Right renal pelvis (tissue), 4 donors: ENCODE measurements at regions not wholly inside any gene's neighbourhood (a gene's known extent, or its start where the extent isn't known, plus 50 kb on each side); places are given as distances from the start of the nearest gene placed in this dataset.

Source experiments
- DNase-seq, 4 donors: peaks; one replicate each; pipeline ENCODE4 v3.0.0-alpha.2; 2013; ENCODE audit warnings: low read depth in 4 of 4, low spot score in 3 of 4, missing footprints in 1 of 4

DNA sequence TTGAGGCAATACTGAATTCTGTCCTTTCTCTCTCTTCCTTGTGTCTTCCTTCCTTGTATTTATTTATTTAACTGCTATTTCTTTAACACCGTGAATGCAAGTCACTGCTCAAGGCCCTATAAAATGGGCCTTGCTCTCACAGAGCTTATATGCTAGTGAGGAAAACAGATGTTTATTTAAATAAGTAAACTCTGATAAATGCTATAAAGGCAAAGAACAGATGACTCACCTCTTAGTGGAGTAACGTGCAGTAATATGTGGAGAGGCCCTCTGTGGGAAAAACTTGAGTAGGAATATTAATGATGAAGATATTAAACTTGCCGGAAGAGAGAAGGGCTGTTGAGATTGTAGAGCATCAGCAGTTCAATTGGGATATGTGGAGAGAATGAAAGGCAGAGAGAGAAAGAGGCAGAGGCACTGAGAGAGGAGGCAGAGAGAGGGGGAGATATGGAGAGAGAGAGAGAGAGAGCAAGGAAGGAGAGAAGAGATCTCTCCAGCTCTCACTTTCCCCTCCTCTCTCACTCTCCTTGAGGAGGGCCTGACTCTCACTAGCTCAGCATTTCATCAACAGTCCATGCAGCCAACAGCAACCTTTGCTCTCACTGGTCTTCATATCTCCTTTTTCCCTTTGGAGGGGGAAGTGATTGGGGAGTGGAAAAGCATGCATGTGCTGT is 322.2 kb downstream of the LMX1A start:
- DNase-seq = no peak

DNA sequence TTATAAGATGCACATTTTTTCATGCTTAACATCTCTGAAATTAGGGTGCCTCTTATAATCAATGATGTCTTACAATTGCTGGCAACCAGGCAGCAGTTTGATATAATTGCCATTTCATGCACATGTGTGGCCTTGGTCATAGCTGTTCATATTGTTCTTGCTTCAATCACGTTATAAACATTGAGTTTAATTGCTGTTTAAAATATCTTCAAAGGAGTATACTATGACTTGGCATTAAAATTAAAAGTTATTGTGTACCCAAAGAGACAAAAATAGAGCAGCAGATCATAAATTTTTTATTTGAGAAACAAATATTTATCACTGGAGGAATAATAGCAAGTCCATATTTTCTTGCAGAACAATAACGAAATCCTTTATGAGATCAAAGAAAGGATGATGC is 325.5 kb downstream of the LMX1A start:
- no peak for DNase-seq

DNA sequence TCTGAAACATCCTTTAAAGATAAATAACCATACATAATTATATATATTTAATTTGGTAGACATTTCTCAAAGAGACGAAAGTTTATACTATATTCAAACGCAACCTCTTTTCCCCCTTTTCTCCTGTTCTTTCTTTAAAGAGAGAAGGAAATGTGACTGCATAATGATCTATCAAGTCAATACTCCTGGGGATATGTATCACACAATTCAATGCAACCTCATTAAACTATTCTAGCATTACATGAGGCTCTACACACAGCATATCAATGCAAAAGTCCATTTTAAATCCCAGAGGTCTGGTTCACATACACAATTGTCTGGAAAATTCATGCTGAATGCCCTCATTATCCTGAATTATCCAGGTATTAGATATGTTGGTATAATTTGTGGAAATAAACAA is 330.7 kb downstream of the LMX1A start:
- DNase-seq = no peak

DNA sequence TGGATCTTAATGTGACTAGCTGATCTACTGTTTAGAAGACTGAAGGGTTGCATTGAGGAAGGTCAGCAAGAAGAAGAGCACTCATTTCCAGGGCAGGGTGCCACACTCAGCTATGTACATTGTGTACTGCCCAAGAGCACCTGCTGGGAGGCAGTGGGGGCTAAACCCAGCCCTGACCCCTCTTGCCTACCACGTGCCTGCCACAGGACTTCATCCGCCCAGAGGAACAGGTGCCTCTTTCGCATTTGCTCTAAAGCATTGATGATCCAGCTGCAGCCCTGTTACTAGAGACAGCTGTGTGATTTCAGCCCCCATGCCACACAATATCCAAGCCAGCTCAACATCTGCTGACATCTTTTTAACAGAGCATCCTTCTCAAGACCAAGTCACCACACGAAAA is 341.8 kb downstream of the LMX1A start:
- no peak for DNase-seq

DNA sequence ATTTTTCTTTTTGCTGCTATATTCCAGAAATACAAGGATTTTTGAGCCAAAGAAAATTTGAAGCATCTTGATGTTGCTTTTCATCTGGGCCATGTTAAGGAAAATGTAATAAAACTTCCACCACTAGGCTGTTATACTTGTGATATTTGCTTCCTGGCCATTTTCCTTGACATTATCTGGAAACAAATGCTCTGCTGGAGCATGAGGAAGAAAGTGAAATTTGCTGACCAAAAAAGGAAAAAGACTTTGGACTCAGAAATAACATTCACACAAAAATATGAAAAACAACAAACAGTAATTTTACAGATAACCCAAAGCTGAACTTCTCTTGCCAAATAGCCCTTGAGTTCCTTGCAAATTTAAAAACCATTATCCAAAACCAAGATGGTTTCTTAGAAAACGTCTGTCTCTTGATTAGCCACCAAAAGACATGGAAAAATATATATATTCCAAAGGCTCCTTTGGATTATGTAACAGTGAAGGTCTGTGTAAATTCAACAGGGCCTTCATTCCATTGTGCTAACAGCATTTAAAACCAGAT is 344.5 kb downstream of the LMX1A start:
- DNase-seq = no peak

DNA sequence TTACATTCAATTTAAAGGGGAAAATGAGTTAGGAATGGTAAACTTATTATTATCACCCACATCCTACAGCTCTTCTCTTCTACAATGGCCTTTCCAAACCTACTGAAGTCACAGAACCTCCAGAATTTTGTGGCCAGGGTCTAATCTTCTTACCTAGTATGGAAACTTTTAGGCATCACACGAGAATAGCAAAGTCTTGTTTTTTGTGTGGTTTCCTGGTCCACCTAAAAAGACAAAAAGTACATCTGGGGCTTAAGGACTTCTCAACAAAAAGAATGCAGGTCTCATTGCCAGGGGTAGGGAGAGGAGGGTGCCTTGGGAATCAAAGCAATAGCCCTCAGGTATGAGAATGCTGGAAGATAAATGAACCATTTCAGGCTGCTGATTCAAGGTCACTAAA is 345.3 kb downstream of the LMX1A start:
- no peak for DNase-seq

DNA sequence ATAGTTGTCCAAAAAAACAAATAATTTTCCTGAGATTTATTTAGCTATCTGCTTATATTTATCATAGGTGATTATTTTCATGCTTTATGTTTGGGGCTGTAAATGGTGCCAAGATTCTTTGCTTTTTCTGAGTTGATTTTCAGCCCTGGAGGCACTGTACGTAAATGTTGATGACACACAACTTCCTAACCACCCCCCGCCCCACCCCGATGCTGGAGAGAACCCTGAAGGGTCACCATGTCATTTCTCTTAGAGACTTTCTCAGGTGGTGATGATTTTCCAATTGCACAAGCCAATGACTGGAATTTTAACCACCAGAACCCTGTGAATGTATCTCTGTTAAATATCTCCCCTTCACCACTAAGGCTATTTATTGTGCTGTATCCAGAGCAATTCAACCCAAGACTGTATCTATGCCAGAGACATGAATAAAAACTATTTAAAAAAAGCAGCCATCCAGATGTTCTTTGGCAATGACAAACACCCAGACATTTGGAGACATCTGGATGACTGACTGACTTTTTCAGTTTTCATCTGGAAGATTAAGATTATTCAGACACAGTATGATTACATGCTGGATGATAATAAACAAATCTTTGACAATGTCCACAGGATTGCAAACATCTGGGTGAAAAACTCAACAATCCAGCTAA is 346.0 kb downstream of the LMX1A start:
- DNase-seq = no peak

DNA sequence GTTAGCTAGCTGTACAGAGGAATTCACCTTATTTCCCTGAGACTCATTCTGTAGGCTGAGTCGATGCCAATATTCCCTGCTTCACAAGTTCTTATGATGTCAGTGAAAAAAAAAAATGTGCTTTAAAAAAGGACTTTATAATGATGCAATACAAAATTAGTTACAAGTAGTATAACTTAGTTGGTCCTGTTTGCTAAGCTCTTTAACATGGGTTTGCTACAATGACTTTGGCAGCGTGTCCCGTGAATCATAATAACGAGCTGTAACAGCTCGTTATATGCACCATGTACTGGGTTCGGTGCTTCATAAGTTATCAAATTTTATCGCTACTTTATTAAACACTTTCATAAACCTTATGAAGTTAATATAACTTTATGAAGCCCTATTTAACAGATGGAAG is 349.7 kb downstream of the LMX1A start:
- no peak for DNase-seq

DNA sequence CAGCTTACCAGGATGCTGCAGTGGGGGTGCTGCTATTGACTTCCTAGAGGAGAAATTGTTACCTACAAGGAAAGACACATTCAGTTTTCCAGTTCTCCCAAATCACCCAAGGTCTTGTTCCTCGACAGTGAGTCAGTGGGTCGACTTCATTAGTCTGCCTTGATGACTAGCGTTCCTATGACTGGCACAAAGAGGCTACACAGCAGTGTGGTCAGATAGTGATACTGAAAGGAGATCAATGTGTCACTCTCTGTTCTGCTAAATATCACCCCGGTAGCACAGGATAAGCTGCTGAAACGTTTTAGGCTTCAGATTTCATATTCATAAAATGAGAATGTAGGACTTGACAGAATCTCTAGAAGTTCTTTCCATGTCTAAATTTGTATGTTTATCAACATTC is 357.4 kb downstream of the LMX1A start:
- no peak for DNase-seq

DNA sequence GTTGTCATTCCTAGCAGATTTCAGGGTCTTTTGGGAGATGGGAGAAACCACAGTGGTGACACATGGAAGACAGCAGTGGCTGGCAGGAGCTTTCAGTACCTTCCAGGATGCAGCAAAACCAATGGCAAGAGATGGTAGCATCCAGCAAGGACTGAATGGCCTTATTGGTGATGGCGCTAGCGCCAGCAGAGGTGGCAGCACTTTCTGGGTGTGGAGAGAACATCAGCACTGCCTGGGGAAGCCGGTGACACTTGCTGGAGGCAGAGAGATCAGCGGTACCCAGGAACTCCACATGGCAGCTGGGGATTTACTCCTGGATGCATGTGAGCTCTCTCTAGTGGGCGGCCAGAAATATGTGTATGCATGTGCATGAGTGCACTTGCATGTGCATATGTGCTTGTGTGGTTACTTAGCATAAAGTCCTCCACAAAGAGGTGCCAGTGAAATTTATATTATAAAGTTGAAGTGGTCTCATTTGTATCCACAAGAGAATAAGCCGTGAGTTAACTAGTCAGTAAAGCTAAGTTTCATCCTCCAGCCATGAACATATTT is 364.7 kb downstream of the LMX1A start:
- no peak for DNase-seq

DNA sequence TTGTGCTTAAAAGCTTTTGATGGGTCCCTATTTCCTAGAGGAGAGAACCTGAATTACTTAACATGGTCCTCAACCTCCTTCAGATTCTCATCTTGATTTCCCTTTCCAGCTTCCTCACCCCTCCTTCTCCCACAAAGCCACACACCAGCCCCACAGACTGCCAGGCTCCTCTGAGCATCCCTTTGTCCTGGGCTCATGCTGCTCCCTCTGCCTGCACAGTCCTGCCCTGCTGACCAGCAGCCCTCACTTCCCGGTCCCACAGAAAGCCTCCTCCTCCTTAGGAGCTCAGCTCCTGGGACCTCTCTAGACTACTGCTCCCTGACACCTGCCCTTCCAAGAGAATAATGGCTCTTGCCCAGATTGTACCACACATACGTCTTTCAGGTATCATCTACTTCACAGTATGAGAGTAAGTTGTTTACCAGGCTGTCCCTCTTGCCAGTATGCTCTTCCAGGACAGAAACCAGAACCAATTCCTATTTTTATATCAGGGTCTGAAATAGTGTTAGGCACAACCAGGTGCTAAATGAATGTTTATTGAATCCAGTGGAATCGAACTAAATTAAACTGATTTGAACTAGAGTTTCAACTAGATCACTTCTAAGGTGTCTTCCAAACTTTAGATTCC is 373.4 kb downstream of the LMX1A start:
- DNase-seq = no peak

DNA sequence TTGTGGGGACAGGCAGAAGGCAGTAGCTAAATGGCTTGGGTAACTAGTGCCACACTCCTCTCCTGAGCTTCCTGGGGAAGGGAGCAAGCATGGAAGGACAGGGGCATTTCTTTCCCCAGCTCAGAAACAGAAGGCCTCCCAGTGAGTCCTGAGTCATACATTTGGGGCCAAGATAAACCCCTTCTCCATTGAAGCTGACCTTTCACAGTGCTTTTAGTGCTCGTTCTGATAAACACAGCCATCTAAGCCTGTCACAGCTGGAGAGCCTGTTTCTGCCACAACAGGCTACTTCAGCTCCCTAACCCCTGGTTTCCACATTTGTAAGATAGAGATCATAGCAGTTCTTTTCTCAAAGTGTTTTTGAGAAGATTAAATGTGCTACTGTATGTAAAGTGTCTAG is 374.0 kb downstream of the LMX1A start:
- DNase-seq = no peak

DNA sequence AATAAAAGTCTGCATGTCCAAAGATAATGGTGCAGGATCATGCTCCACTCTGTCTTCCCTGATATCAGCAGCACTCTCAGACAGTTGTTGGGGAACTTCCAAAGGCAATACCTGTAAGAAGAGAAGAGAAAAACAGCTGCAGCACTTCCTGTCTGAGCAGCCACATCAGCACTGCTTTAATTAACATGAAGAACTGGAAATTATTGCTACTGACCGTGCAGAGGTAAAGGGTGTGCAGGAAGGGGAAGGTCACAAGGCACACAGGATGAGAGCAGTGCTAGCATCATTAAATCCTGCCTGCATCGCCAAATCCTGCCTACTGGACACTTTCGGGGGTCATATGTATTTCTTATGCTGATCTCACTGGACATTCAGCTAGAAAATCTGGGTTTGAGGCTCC is 379.0 kb downstream of the LMX1A start:
- no peak for DNase-seq

DNA sequence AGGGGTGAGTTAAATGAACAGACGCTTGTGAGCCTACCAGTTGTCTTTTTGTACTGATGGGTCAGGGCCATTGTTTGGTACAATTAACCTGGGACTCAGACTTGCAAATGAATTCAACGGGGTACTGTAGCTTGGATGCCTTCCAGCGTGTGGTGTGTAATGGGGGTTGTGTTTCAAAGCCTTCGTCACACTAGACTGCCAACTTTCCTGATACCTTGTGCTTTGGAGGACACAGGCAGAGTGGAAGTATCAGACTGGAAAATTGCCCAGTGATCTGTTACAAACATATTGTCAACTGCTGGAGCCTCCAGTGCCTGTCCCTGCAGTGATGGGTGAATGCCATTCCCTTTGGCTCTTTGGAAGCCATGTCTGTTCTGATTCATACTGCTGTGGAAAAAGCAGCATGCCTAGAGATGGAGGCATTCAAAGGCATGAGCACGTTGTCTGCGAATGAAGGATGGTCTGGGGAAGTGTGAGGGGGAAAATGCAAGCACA is 384.5 kb downstream of the LMX1A start:
- no peak for DNase-seq

DNA sequence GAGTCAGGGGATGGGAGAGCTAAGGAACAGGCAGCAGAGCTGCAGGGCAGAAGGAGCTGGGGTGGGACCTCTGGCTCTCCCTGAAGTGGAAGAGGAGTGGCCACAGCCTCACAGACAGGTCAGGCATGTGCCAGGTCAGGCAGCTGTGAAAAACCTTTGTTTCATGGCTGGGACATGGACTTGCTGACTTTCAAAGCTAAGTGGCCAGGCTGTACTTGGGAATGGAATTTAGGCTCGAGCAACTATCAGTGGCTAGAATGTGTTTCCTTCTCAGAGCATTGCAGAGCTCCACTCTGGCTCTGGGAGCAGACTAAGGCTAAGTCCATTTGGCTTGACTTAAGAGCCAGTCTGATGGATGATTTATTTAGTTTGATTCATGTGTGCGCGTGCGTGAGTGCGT is 385.1 kb downstream of the LMX1A start:
- no peak for DNase-seq

DNA sequence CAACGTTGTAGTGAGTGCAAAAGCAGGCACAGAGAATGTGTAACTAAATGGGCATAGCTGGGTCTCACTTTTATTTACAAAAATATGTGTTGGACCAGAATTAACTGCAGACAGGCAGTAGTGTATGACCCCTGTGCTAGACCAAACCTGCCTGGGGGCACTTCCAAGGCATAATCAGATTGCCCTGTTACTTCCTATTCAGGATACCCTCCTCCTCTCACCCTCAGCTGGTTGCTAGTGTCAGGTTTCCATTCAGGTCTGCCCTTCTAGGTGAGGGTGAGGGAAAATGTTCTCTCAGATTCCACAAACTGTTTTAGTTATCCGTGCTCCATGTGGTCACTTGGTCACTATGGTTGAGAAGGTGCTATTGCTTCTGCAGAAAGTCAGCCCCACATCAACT is 387.3 kb downstream of the LMX1A start:
- no peak for DNase-seq

DNA sequence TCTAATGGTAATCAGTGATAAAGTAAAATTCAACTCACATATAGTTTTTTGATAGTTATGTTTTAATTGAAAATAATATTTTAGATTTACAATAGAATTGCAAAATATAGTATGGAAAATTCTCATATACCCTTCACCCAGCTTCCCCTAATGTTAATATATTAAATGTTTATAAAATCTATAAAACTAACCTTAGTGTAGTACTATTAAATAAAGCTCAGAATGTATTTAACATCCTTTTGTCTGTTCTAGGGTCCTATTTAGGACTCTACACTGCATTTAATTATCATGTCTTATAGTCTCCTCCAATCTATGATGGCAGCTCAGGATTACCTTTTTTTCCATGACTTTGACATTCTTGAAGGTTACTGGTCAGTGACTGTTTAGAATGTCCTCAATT is 389.2 kb downstream of the LMX1A start:
- DNase-seq = no peak

DNA sequence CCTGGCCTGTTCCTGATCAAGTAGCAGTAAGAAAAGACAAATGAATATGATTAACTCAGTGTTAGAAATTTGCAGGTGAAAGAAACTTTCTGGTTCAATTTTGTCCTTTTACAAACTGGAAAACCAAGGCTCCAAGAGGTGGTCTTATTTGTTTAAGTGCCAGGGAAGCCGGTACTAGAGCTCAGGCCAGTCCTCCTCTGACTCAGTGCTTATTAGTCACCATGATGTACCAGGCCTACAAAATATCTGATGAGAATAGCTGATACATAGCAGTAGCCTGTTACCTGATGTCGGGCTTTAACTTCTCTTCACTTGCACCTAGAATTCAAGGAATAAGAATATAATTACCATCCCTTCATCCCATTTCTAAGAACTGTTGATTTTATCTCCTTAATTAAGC is 394.8 kb downstream of the LMX1A start:
- no peak for DNase-seq

DNA sequence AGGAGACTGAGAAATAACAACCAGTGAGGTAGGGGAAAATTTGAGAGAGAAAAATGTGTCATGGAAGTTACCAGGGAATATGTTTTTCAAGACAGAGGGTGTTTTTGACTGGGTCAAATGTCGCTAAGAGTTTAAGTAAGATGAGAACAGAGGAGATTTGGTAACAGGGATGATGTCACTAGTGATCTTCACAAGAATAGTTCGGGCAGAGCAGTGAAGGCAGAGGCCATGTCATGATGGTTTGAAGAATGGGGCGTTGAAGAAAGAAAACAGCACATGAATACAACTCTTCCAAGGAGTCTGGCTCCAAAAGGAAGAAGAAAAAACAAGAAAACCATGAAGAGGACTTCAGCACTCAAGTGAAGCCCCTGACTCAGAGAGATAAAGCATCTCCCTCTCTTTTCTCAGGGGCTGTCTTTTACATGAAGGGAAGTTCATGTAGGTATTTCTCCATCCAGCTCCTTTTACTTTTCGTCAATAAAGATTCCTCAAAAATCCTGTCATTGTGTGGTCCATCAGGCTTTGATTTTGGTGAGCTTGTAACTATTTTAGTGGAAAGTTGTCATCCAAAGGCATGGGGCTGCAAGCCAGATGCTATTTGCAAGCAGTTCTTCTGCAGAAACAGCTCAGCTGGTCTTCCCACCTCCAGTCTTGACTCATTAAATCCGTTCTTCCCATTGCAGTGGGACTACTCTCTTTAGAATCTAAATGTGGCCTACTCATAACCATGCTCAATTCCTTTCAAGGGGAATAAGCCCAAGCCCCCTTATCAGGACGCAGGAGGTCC is 397.3 kb downstream of the LMX1A start:
- no peak for DNase-seq

DNA sequence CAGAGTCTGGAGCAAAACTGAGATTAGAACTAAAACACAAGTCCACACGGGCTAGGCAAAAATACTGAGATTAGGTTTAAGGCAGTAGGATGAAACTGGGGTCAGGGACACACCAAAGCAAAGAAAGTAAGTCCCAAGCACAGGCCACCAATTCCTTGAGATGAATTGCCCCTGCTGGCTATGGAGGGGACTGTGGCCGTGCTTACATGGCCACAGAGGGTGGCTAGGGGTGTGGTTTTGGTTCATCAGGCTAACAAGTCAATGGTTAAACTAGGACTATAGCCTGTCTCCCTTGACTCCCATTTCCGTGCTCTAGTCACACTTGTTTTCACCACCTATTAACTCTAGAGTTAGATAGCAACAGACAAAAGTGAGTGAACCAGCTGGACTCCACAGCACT is 394.8 kb downstream of the PBX1 start:
- DNase-seq = no peak

DNA sequence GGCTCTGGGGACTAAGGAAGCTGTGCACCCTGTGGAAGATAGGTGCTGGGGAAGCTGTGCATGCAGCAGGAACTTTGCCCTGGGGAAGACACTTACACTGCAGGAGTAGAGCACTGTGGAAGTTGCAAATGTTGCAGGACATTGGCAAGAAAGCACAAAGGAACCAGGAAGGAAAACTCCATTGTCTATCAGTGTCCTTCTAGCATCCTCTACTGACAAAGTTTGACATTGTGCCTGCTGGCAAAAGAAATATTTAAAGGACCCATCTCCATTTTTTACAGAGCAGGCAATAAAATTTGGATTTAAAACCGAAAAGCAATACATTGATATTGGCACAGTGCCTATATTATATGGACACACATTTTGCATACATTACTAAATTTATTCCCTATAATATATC is 394.1 kb downstream of the PBX1 start:
- no peak for DNase-seq
